22Rv1 (cell line): ENCODE measurements at regions not wholly inside any gene's neighbourhood (a gene's known extent, or its start where the extent isn't known, plus 50 kb on each side); places are given as distances from the start of the nearest gene placed in this dataset.

ENCODE experiments used
- H3K27ac ChIP-seq: fragments of 450-650 bp; 2 replicates; pipeline ENCODE4 v1.5.1; 2017
- CTCF ChIP-seq: fragments of 450-650 bp; IDR thresholded peaks from 2 replicates; pipeline ENCODE4 v1.5.1; 2017; ENCODE audit warnings: mild to moderate bottlenecking
- ZFX ChIP-seq: fragments of 450-650 bp; IDR thresholded peaks from 2 replicates; pipeline ENCODE4 v1.6.1; 2017; ENCODE audit warnings: antibody characterized with exemption, borderline replicate concordance

- TF ChIP-seq ZFX = no peak
- no peak for TF ChIP-seq CTCF
- no peak overlapping the region for H3K27ac ChIP-seq
Measured at GRCh38 chr17:71412803-71413202, 708.0 kb upstream of the SOX9 start.

GRCh38 chr17:71413935-71414334 is 706.9 kb upstream of the SOX9 start:
- no peak for TF ChIP-seq CTCF
- TF ChIP-seq ZFX = no peak
- no peak overlapping the region for H3K27ac ChIP-seq

- no peak for TF ChIP-seq CTCF
- no peak for TF ChIP-seq ZFX
- no peak overlapping the region for H3K27ac ChIP-seq
Measured at GRCh38 chr17:71417142-71417541, 703.7 kb upstream of the SOX9 start.

- H3K27ac ChIP-seq = no peak overlapping the region
- TF ChIP-seq ZFX (no peak), CTCF (no peak)
Measured at GRCh38 chr17:71422968-71423367, 697.9 kb upstream of the SOX9 start.

- TF ChIP-seq ZFX = no peak
- no peak for TF ChIP-seq CTCF
- H3K27ac ChIP-seq = no peak overlapping the region
Measured at GRCh38 chr17:71423871-71424546, 696.8 kb upstream of the SOX9 start.

GRCh38 chr17:71427801-71428200 is 693.0 kb upstream of the SOX9 start:
- H3K27ac ChIP-seq = no peak overlapping the region
- no peak for TF ChIP-seq ZFX
- TF ChIP-seq CTCF = no peak

GRCh38 chr17:71428897-71429296 is 691.9 kb upstream of the SOX9 start:
- H3K27ac ChIP-seq = no peak overlapping the region
- TF ChIP-seq CTCF = no peak
- TF ChIP-seq ZFX = no peak
